GM23338 (cell line): ENCODE measurements at regions not wholly inside any gene's neighbourhood (a gene's known extent, or its start where the extent isn't known, plus 50 kb on each side); places are given as distances from the start of the nearest gene placed in this dataset.
"Not testable (repeated sequence)": the region's sequence is repeated elsewhere in the genome, so short reads cannot be mapped to it uniquely, and the experiment has no call there.

Experiments used
- ATAC-seq: fragments of 200-7000 bp; cut with Tn5 transposase; 3 replicates; pipeline ENCODE4 v1.9.1; 2020
- DNase-seq: peaks from one replicate; pipeline ENCODE4 v3.0.0-alpha.2; 2015; ENCODE audit warnings: low spot score
- H2AFZ ChIP-seq: fragments of 200-600 bp; sonication (generic); 2 replicates; pipeline ENCODE4 v1.8.0; 2016; ENCODE audit warnings: antibody characterized with exemption, mild to moderate bottlenecking, moderate library complexity
- H3F3A ChIP-seq: fragments of 200-600 bp; sonication (generic); replicated peaks from 2 replicates; pipeline ENCODE4 v1.8.0; 2017; ENCODE audit warnings: antibody characterized with exemption, mixed run types, low read depth
- H3K27ac ChIP-seq: fragments of 200-600 bp; sonication (generic); 2 replicates; pipeline ENCODE4 v1.6.1; 2016; ENCODE audit warnings: low read depth
- H3K27me3 ChIP-seq: fragments of 200-600 bp; sonication (generic); 2 replicates; pipeline ENCODE4 v1.8.0; 2016; ENCODE audit warnings: mild to moderate bottlenecking, mixed run types, moderate library complexity; ENCODE audit not compliant: insufficient read depth
- H3K36me3 ChIP-seq: fragments of 200-600 bp; sonication (generic); 2 replicates; pipeline ENCODE4 v1.8.0; 2016; ENCODE audit warnings: mild to moderate bottlenecking; ENCODE audit not compliant: insufficient read depth
- H3K4me1 ChIP-seq: fragments of 200-600 bp; sonication (generic); 2 replicates; pipeline ENCODE4 v1.8.0; 2016; ENCODE audit warnings: mild to moderate bottlenecking, moderate library complexity; ENCODE audit not compliant: insufficient read depth
- H3K4me2 ChIP-seq: fragments of 200-600 bp; sonication (generic); 2 replicates; pipeline ENCODE4 v1.7.1; 2017; ENCODE audit warnings: mixed run types
- H3K4me3 ChIP-seq: fragments of 200-600 bp; sonication (generic); 2 replicates; pipeline ENCODE4 v1.6.1; 2016; ENCODE audit warnings: mixed run types
- H3K79me2 ChIP-seq: fragments of 200-600 bp; sonication (generic); replicated peaks from 2 replicates; pipeline ENCODE4 v1.8.0; 2017; ENCODE audit warnings: mild to moderate bottlenecking; ENCODE audit not compliant: insufficient read depth
- H3K9me2 ChIP-seq: fragments of 200-600 bp; sonication (generic); 2 replicates; pipeline ENCODE4 v1.8.0; 2017; ENCODE audit not compliant: insufficient read depth
- H4K20me1 ChIP-seq: fragments of 200-600 bp; sonication (generic); replicated peaks from 2 replicates; pipeline ENCODE4 v1.8.0; 2017; ENCODE audit warnings: mild to moderate bottlenecking; ENCODE audit not compliant: insufficient read depth
- H3K27ac Mint-ChIP-seq: 2 replicates; pipeline ENCODE4 v1.8.0; 2020; ENCODE audit warnings: inconsistent platforms, mild to moderate bottlenecking, moderate library complexity, mixed read lengths
- H3K27me3 Mint-ChIP-seq: 3 replicates; pipeline ENCODE4 v1.8.0; 2022; ENCODE audit warnings: low read depth, mild to moderate bottlenecking, moderate library complexity, mixed read lengths, inconsistent platforms; ENCODE audit not compliant: insufficient read depth, poor library complexity
- H3K36me3 Mint-ChIP-seq: 3 replicates; pipeline ENCODE4 v1.8.0; 2021; ENCODE audit warnings: low read depth, mild to moderate bottlenecking, inconsistent platforms, moderate library complexity, mixed read lengths
- H3K4me1 Mint-ChIP-seq: 3 replicates; pipeline ENCODE4 v1.8.0; 2020; ENCODE audit warnings: mild to moderate bottlenecking, inconsistent platforms, mixed read lengths
- H3K4me3 Mint-ChIP-seq: 3 replicates; pipeline ENCODE4 v1.8.0; 2021; ENCODE audit warnings: moderate library complexity, mild to moderate bottlenecking, inconsistent platforms, mixed read lengths
- H3K9me3 Mint-ChIP-seq: 3 replicates; pipeline ENCODE4 v1.8.0; 2020; ENCODE audit warnings: moderate library complexity, mild to moderate bottlenecking, inconsistent platforms, mixed read lengths
- CTCF ChIP-seq, 2 experiments: fragments of 200-600 bp in 1 of 2; sonication (generic) in 1 of 2; conservative IDR thresholded peaks; 2 replicates each; pipeline versions ENCODE4 v1.5.1 to v1.6.1; 2016 to 2017; ENCODE audit warnings: antibody characterized with exemption in 2 of 2, low read depth in 2 of 2, mild to moderate bottlenecking in 2 of 2, moderate library complexity in 1 of 2
- ETS1 ChIP-seq: IDR thresholded peaks from 2 replicates; pipeline ENCODE4 v1.6.1; 2016; ENCODE audit warnings: antibody characterized with exemption
- EZH2phosphoT487 ChIP-seq: fragments of 200-600 bp; sonication (generic); IDR thresholded peaks from one replicate; pipeline ENCODE4 v1.8.1; 2018; ENCODE audit warnings: antibody characterized with exemption; ENCODE audit not compliant: unreplicated experiment
- JUNB ChIP-seq: IDR thresholded peaks from one replicate; pipeline ENCODE4 v1.6.1; 2016; ENCODE audit warnings: antibody characterized with exemption; ENCODE audit not compliant: unreplicated experiment
- NANOG ChIP-seq: IDR thresholded peaks from 2 replicates; pipeline ENCODE4 v1.6.1; 2016; ENCODE audit warnings: antibody characterized with exemption, borderline replicate concordance
- REST ChIP-seq: IDR thresholded peaks from one replicate; pipeline ENCODE4 v1.6.1; 2018; ENCODE audit warnings: antibody characterized with exemption; ENCODE audit not compliant: unreplicated experiment
- ZNF331 ChIP-seq: fragments of 250-450 bp; sonication (Bioruptor Pico); IDR thresholded peaks from 2 replicates; pipeline ENCODE4 v1.5.0; 2020; ENCODE audit warnings: low read depth, mild to moderate bottlenecking, moderate library complexity

- TF ChIP-seq REST (no peak), ETS1 (no peak), ZNF331 (CRISPR knock-in tag) (no peak), EZH2phosphoT487 (no peak), JUNB (no peak), NANOG (no peak), CTCF (conservative IDR thresholded peaks at IDR 0.05; ENCODE audit: low read depth in 2 of 2) (no peak)
Observed at GRCh38 chr1:203410182-203410900, 59.4 kb upstream of the FMOD start (continued).

GRCh38 chr1:203411431-203411830 lies 60.5 kb upstream of the FMOD start:
- H4K20me1 ChIP-seq, H3K27ac ChIP-seq, H3F3A ChIP-seq, H3K4me3 Mint-ChIP-seq, H2AFZ ChIP-seq, H3K4me2 ChIP-seq, H3K79me2 ChIP-seq, H3K27ac Mint-ChIP-seq, H3K9me2 ChIP-seq, H3K4me1 ChIP-seq, H3K27me3 ChIP-seq, H3K4me3 ChIP-seq, DNase-seq, H3K27me3 Mint-ChIP-seq, H3K4me1 Mint-ChIP-seq, ATAC-seq, H3K36me3 ChIP-seq: not testable (repeated sequence)
- Mint-ChIP-seq H3K36me3 (peaks cover 15% of the 10 kb centered on the region), H3K9me3 (peaks cover 52% of the 10 kb centered on the region)
